PFSK-1 (cell line): ENCODE measurements at regions not wholly inside any gene's neighbourhood (a gene's known extent, or its start where the extent isn't known, plus 50 kb on each side); places are given as distances from the start of the nearest gene placed in this dataset.

Experiments used
- FOXP2 ChIP-seq: optimal IDR thresholded peaks from 2 replicates; pipeline ENCODE3; 2011; ENCODE audit warnings: borderline replicate concordance, control low read depth, inconsistent platforms; ENCODE audit not compliant: insufficient read depth; ENCODE audit errors: extremely low read length, extremely low read depth
- POLR2AphosphoS5 ChIP-seq: IDR thresholded peaks from 2 replicates; pipeline ENCODE4 v1.6.1; 2012; ENCODE audit warnings: low read depth, mild to moderate bottlenecking, control low read depth, low read length, moderate library complexity

DNA sequence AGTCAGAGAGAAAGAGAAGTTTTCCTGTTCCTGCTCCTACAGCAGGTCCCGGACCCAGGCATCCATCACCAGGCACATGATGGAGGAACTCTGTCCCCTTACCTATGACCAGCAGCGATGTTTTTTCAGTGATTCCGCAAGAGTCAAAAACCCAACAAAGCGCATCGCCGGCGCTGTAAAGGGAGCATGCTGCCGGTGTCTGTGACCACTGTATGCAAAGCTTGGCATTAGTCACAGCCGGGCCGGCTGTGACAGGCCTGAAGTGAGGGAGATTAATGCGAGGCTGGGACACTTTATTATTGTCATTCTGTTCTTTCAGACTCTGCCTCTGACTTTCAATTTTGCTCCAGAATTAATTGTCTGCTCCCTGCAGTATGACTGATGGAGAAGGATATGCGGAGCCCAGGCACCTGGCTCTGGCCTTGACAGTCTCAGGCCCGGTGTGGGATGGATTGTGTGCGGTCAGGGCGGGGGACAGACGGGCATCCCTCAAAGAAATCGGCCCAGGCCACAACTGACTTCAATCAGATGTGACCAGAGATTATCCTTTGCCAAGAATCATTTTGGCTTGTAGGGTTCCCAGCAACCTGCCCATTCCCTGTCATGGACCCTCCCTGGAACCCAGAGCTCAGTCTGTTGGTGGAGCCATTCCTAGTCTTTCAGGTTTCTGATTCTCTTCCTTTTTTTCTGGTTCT is 462.0 kb upstream of the ZNF507 start:
- TF ChIP-seq FOXP2, result no peak
- no peak for TF ChIP-seq POLR2AphosphoS5
